SH-SY5Y (cell line): ENCODE measurements at regions not wholly inside any gene's neighbourhood (a gene's known extent, or its start where the extent isn't known, plus 50 kb on each side); places are given as distances from the start of the nearest gene placed in this dataset.

Experiments
- GATA2 ChIP-seq: IDR thresholded peaks from 2 replicates; pipeline ENCODE4 v1.6.1; 2011; ENCODE audit warnings: mild to moderate bottlenecking, low read depth, low read length
- GATA3 ChIP-seq: IDR thresholded peaks from 2 replicates; pipeline ENCODE4 v1.6.1; 2011; ENCODE audit warnings: low read depth, mild to moderate bottlenecking, low read length, moderate library complexity

- TF ChIP-seq GATA2 (no peak), GATA3 (no peak)
Observed at GRCh38 chr2:234730066-234730640, 221.7 kb upstream of the SH3BP4 start.
